ENCODE measurements at regions not wholly inside any gene's neighbourhood (a gene's known extent, or its start where the extent isn't known, plus 50 kb on each side); places are given as distances from the start of the nearest gene placed in this dataset.
A peak's percentile ranks its signal among the peaks of the same experiment; 100 is the strongest.
"Not testable (repeated sequence)": the region's sequence is repeated elsewhere in the genome, so short reads cannot be mapped to it uniquely, and the experiment has no call there.

DNA sequence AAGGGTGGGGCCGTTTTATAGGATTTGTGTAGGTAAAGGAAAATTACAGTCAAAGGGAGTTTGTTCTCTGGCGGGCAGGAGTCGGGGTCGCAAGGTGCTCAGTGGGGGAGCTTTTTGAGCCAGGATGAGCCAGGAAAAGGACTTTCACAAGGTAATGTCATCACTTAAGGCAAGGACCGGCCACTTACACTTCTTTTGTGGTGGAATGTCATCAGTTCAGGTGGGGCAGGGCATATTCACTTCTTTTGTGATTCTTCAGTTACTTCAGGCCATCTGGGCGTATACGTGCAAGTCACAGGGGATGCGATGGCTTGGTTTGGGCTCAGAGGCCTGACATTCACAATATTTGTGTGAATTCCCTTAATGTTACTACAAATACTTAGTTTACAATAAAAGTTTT, 88.2 kb upstream of the MAP3K7 start:
- not testable (repeated sequence) for ATAC-seq (ENCODE audit: low read depth in 2 of 2); H3K27ac Mint-ChIP-seq; H3K9me3 Mint-ChIP-seq; DNase-seq; H3K36me3 Mint-ChIP-seq; H3K4me1 Mint-ChIP-seq; H3K4me3 Mint-ChIP-seq
- H3K27me3 Mint-ChIP-seq = peaks cover 6 to 50% (median 26%) of the 10 kb centered on the region in 3 donors

GRCh38 chr6:90674077-90674476, 87.2 kb upstream of the MAP3K7 start:
- not testable (repeated sequence) for DNase-seq; H3K27ac Mint-ChIP-seq; H3K36me3 Mint-ChIP-seq; H3K4me1 Mint-ChIP-seq; H3K9me3 Mint-ChIP-seq; ATAC-seq (ENCODE audit: low read depth in 2 of 2)
- Mint-ChIP-seq H3K4me3 (peak overlapping the region in 1 of 8 donors; percentile 30), H3K27me3 (peaks cover 6 to 48% (median 25%) of the 10 kb centered on the region in 3 donors)

DNA sequence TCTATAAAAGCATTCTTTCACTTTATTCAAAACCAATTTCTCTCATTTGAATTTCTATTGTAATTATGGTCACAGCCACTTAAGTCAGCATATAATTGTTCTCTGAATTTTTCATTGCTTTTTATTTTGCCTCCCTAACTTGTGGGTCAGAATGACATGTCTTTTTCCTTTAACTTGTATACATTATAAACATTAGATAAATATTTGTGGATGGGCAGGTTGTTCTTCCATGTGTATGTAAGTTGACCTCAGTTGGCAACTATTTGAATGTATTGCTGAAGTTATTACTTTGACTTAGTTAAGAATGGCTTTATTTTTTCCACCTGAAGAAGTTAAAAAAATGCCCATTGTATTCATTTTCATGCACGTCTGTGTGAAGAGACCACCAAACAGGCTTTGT, 83.0 kb upstream of the MAP3K7 start:
- DNase-seq = no peak

DNA sequence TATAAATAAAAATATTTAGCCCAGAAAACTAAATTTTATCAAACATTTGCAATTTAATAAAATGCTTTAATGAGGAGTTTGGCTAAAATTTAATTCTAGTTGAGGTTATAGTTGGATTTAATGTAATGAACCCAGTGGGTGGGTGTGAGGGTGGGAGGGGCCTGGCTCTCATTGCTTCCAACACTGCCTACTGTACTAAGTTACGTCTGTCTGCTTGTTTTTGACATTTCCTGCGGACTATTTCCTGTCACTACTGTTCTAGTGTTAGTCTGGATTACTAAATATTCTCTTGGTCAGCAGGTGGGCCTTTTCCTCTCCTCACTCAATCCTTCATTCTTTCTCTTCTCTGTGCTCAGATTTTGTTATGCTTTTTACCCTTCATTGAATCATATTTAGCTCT, 82.5 kb upstream of the MAP3K7 start:
- peaks cover 11 to 34% (median 28%) of the 10 kb centered on the region in 3 donors for H3K27me3 Mint-ChIP-seq
- H3K27ac Mint-ChIP-seq = no peak overlapping the region
- peaks cover 0 to 10% (median 3%) of the 10 kb centered on the region in 7 donors for H3K9me3 Mint-ChIP-seq
- DNase-seq (no peak), ATAC-seq (ENCODE audit: low read depth in 2 of 2) (no peak)
- H3K4me3 Mint-ChIP-seq = no peak overlapping the region
- no peaks in the 10 kb centered on the region for H3K36me3 Mint-ChIP-seq
- H3K4me1 Mint-ChIP-seq = no peaks in the 10 kb centered on the region

More for the DNA sequence above, 83.0 kb upstream of the MAP3K7 start:
- Mint-ChIP-seq H3K36me3 (no peaks in the 10 kb centered on the region), H3K4me1 (no peaks in the 10 kb centered on the region), H3K9me3 (peaks cover 0 to 6% (median 3%) of the 10 kb centered on the region in 7 donors), H3K27ac (no peak overlapping the region), H3K4me3 (no peak overlapping the region), H3K27me3 (peaks cover 11 to 38% (median 29%) of the 10 kb centered on the region in 3 donors)
- no peak for ATAC-seq (ENCODE audit: low read depth in 2 of 2)

DNA sequence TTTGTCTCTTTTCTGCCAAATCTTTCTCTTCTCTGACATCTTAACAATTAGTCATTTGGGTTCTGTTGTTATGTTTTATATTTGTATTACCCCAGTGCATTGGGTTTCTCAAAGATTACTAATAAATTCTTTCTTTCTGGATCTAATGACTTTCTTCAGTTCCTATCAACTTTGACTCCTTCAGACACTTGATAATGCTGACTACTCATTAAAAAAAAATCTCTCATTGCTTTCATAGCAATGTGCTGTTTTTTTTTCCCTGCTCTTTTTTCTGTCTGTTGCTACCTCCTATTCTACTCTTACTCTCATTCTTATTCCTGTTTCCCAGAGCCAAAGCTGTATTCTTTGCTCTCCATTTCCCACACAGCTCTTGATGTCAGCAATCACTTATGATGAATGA, 81.3 kb upstream of the MAP3K7 start:
- peaks cover 0 to 21% (median 7%) of the 10 kb centered on the region in 7 donors for H3K9me3 Mint-ChIP-seq
- H3K27ac Mint-ChIP-seq = no peak overlapping the region
- DNase-seq (no peak), ATAC-seq (ENCODE audit: low read depth in 2 of 2) (no peak)
- H3K36me3 Mint-ChIP-seq = no peaks in the 10 kb centered on the region
- no peaks in the 10 kb centered on the region for H3K4me1 Mint-ChIP-seq
- H3K4me3 Mint-ChIP-seq = no peak overlapping the region
- peaks cover 11 to 26% (median 22%) of the 10 kb centered on the region in 3 donors for H3K27me3 Mint-ChIP-seq

- no peaks in the 10 kb centered on the region for H3K4me1 Mint-ChIP-seq
- H3K9me3 Mint-ChIP-seq = peaks cover 3 to 34% (median 15%) of the 10 kb centered on the region in 7 donors
- H3K27me3 Mint-ChIP-seq = peaks cover 20 to 25% (median 23%) of the 10 kb centered on the region in 3 donors
- no peak overlapping the region for H3K27ac Mint-ChIP-seq
- ATAC-seq (ENCODE audit: low read depth in 2 of 2) (no peak), DNase-seq (no peak)
- H3K36me3 Mint-ChIP-seq = peaks cover 2 to 9% of the 10 kb centered on the region in 2 donors
- H3K4me3 Mint-ChIP-seq = peak overlapping the region in 1 of 8 donors; percentile 31
Observed at GRCh38 chr6:90663873-90664272, 77.0 kb upstream of the MAP3K7 start.

GRCh38 chr6:90663106-90663505, 76.2 kb upstream of the MAP3K7 start:
- Mint-ChIP-seq H3K4me3 (no peak overlapping the region), H3K27me3 (peaks cover 25 to 32% (median 26%) of the 10 kb centered on the region in 3 donors), H3K27ac (no peak overlapping the region), H3K36me3 (peaks cover 7 to 9% of the 10 kb centered on the region in 2 donors), H3K4me1 (no peaks in the 10 kb centered on the region), H3K9me3 (peaks cover 7 to 34% (median 15%) of the 10 kb centered on the region in 7 donors)
- DNase-seq = no peak
- no peak for ATAC-seq (ENCODE audit: low read depth in 2 of 2)

- no peak overlapping the region for H3K27ac Mint-ChIP-seq
- peaks cover 7 to 34% (median 15%) of the 10 kb centered on the region in 7 donors for H3K9me3 Mint-ChIP-seq
- no peak for ATAC-seq (ENCODE audit: low read depth in 2 of 2)
- no peak for DNase-seq
- H3K27me3 Mint-ChIP-seq = peaks cover 20 to 24% (median 22%) of the 10 kb centered on the region in 3 donors
- no peaks in the 10 kb centered on the region for H3K4me1 Mint-ChIP-seq
- H3K36me3 Mint-ChIP-seq = peaks cover 7 to 9% of the 10 kb centered on the region in 2 donors
- no peak overlapping the region for H3K4me3 Mint-ChIP-seq
Observed at GRCh38 chr6:90660931-90661330, 74.1 kb upstream of the MAP3K7 start.

- Mint-ChIP-seq H3K27ac (no peak overlapping the region), H3K36me3 (peaks cover 7 to 9% of the 10 kb centered on the region in 2 donors), H3K4me1 (no peaks in the 10 kb centered on the region), H3K9me3 (peaks cover 3 to 25% (median 14%) of the 10 kb centered on the region in 7 donors), H3K4me3 (no peak overlapping the region), H3K27me3 (peaks cover 30 to 41% (median 35%) of the 10 kb centered on the region in 3 donors)
- ATAC-seq (ENCODE audit: low read depth in 2 of 2) (no peak), DNase-seq (no peak)
Observed at GRCh38 chr6:90658497-90658896, 71.6 kb upstream of the MAP3K7 start.

DNA sequence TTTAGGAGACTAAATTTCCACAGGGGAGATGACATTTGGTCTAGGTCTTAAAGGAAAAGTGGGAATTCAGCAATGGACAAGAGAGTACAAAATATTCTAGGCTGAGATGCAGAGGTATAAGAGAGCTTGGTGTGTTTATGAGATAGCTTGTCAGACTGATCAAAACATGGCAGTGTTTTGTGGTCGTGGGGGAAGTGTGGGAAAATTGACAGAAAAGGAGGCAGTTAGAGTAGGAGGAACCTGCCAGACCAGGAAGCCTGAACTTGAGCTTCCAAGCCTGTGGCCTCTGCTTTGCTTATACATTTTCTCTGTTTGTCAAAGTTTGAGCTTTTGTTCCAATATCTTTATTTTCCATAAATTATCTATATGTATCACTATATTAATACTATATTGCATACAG, 69.5 kb upstream of the MAP3K7 start:
- no peak overlapping the region for H3K4me3 Mint-ChIP-seq
- no peaks in the 10 kb centered on the region for H3K4me1 Mint-ChIP-seq
- ATAC-seq (ENCODE audit: low read depth in 2 of 2) = no peak
- DNase-seq = no peak
- no peak overlapping the region for H3K27ac Mint-ChIP-seq
- H3K9me3 Mint-ChIP-seq = peaks cover 0 to 10% (median 3%) of the 10 kb centered on the region in 7 donors
- peaks cover 24 to 41% (median 37%) of the 10 kb centered on the region in 3 donors for H3K27me3 Mint-ChIP-seq
- H3K36me3 Mint-ChIP-seq = peaks cover 4 to 7% of the 10 kb centered on the region in 2 donors

- H3K9me3 Mint-ChIP-seq = peaks cover 0 to 10% (median 1%) of the 10 kb centered on the region in 7 donors
- peaks cover 24 to 43% (median 40%) of the 10 kb centered on the region in 3 donors for H3K27me3 Mint-ChIP-seq
- no peak overlapping the region for H3K27ac Mint-ChIP-seq
- no peak overlapping the region for H3K4me3 Mint-ChIP-seq
- no peak for DNase-seq
- no peak for ATAC-seq (ENCODE audit: low read depth in 2 of 2)
- H3K4me1 Mint-ChIP-seq = peaks cover 0 to 8% (median 0%) of the 10 kb centered on the region in 3 donors
- peaks cover 4 to 7% of the 10 kb centered on the region in 2 donors for H3K36me3 Mint-ChIP-seq
Observed at GRCh38 chr6:90654806-90655205, 67.9 kb upstream of the MAP3K7 start.

DNA sequence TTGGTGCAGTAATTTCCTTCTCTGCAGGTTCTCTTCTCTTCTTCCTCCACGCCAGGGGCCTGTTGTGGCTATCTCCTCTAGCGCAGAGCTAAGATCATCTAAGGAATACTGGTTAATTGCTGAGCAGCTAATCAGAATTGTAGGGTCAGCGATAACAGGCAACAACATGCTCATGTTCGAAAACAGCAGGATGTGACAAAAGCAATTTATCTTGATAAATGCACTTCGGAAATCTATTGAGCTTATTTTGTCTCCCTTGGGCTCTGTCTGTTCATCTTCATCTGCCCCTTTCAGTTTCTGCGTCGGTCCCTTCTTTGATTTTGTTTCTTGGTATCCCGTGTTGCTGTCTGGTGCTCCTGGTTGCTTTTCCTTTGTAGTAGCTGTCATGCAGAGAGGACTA, 67.3 kb upstream of the MAP3K7 start:
- Mint-ChIP-seq H3K4me1 (peaks cover 0 to 8% (median 0%) of the 10 kb centered on the region in 3 donors), H3K27ac (no peak overlapping the region), H3K4me3 (no peak overlapping the region), H3K9me3 (peaks cover 0 to 6% (median 0%) of the 10 kb centered on the region in 7 donors), H3K27me3 (peaks cover 24 to 43% (median 33%) of the 10 kb centered on the region in 3 donors), H3K36me3 (peaks cover 0 to 7% of the 10 kb centered on the region in 2 donors)
- ATAC-seq (ENCODE audit: low read depth in 2 of 2) (no peak), DNase-seq (no peak)

GRCh38 chr6:90653750-90654149, 66.9 kb upstream of the MAP3K7 start:
- peaks cover 0 to 8% (median 0%) of the 10 kb centered on the region in 3 donors for H3K4me1 Mint-ChIP-seq
- H3K27ac Mint-ChIP-seq = no peak overlapping the region
- ATAC-seq (ENCODE audit: low read depth in 2 of 2) (no peak), DNase-seq (no peak)
- H3K36me3 Mint-ChIP-seq = peaks cover 0 to 4% of the 10 kb centered on the region in 2 donors
- no peak overlapping the region for H3K4me3 Mint-ChIP-seq
- H3K9me3 Mint-ChIP-seq = peaks cover 0 to 2% (median 0%) of the 10 kb centered on the region in 7 donors
- H3K27me3 Mint-ChIP-seq = peaks cover 22 to 40% (median 29%) of the 10 kb centered on the region in 3 donors

DNA sequence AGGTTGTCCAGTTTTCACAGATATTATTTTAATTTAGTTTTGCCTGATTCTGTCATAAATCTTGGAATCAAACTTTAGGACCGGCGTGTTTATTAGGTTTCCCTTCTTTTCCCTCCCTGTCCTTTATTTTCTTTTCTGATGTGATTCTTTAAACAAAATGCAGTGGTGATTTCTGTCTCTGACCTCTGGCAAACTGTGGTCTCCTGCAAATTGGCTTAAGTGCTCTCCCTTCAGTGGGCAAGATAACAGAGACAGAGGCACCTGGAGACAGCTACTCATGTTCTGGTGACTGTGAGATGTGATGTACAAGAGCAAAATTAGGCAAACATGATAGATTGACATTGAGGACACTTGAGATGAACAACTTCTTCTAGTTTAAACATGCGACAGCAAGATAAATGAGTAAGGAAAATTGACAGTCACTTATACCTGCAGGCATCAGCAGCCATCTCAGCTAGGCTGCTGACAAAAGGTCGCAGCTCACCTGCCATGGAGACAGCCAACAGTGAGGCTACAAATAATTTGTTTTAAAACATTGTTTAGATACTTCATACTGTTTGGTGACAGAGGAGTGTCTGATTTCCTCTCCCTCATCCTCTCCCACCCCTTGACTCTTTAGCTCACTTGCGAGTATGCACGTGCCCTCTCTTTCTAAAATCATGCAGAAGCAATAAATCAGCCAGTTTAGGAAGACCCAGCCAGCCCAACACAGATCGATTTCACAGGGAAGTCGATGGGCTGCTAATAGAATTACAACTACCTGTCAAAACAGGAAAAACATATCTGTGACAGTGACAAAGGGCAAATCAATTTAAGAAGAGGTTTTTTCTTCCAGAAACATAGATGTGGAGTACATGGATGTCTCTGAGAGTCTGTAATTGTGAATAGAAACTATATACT, 63.4 kb upstream of the MAP3K7 start:
- Mint-ChIP-seq H3K4me1 (peaks cover 0 to 8% (median 0%) of the 10 kb centered on the region in 3 donors), H3K27ac (no peak overlapping the region), H3K36me3 (no peaks in the 10 kb centered on the region), H3K27me3 (peaks cover 13 to 35% (median 23%) of the 10 kb centered on the region in 3 donors), H3K4me3 (no peak overlapping the region), H3K9me3 (no peaks in the 10 kb centered on the region)
- DNase-seq = no peak
- no peak for ATAC-seq (ENCODE audit: low read depth in 2 of 2)
